ENCODE measurements at regions not wholly inside any gene's neighbourhood (a gene's known extent, or its start where the extent isn't known, plus 50 kb on each side); places are given as distances from the start of the nearest gene placed in this dataset.

- TF ChIP-seq PHF8 (conservative IDR thresholded peaks at IDR 0.05; ENCODE audit: low read depth, low read length) (no peak), TEAD4 (IDR thresholded peaks at IDR 0.05; ENCODE audit: low read depth, low read length) (no peak), POLR2A (IDR thresholded peaks at IDR 0.05; ENCODE audit: control extremely low read depth in 1 of 2, low read depth in 2 of 2, low read length in 2 of 2) (no peak), CEBPB (IDR thresholded peaks at IDR 0.05; ENCODE audit: low read depth, low read length) (no peak), CBX5 (IDR thresholded peaks at IDR 0.05; ENCODE audit: low read depth, low read length) (no peak), SP4 (IDR thresholded peaks at IDR 0.05; ENCODE audit: low read length) (no peak), RBBP5 (IDR thresholded peaks at IDR 0.05; ENCODE audit: borderline replicate concordance, low read depth, low read length) (no peak), BRCA1 (IDR thresholded peaks at IDR 0.05; ENCODE audit: low read depth, low read length) (no peak), TCF12 (IDR thresholded peaks at IDR 0.05; ENCODE audit: low read depth, low read length) (no peak)
- H2BK20ac ChIP-seq (ENCODE audit: low read length) = no peak overlapping the region
- no peak overlapping the region for H3K14ac ChIP-seq (ENCODE audit: insufficient read length)
- H3K79me2 ChIP-seq (ENCODE audit: control insufficient read depth in 1 of 2, insufficient read depth in 2 of 2, low read length in 2 of 2) = no peaks in the 10 kb centered on the region
- H3K9ac ChIP-seq (replicated peaks in 1 of 4; ENCODE audit: extremely low read depth in 1 of 4, low read depth in 3 of 4, low read length in 3 of 4) = no peak overlapping the region
- no peak overlapping the region for H2AK5ac ChIP-seq (ENCODE audit: low read depth, low read length)
- CTCF ChIA-PET (ENCODE audit: partially characterized antibody) = no interaction called here
- H3K18ac ChIP-seq (ENCODE audit: extremely low read depth, low read length) = no peak overlapping the region
- H3K23ac ChIP-seq (ENCODE audit: insufficient read length) = no peak overlapping the region
- H3K9me3 ChIP-seq (ENCODE audit: insufficient read depth in 2 of 2, low read depth in 1 of 2, low read length in 1 of 2) = peaks cover 3 to 6% of the 10 kb centered on the region in 2 experiments; a peak in 2 of 4 replicates
- no peak overlapping the region for H2BK5ac ChIP-seq (ENCODE audit: low read depth, low read length)
- FAIRE-seq (no peak), DNase-seq (ENCODE audit: low read depth in 1 of 2, low spot score in 2 of 2) (no peak)
- H3K27me3 ChIP-seq (replicated peaks in 1 of 4; ENCODE audit: control insufficient read depth in 3 of 4, extremely low read depth in 1 of 4, insufficient read depth in 3 of 4, low read length in 3 of 4) = no peaks in the 10 kb centered on the region
- H2BK15ac ChIP-seq (ENCODE audit: low read length) = no peak overlapping the region
- H3K4me2 ChIP-seq (ENCODE audit: insufficient read depth in 1 of 2, low read depth in 2 of 2, low read length in 2 of 2) = no peak overlapping the region
- no peaks in the 10 kb centered on the region for H3K23me2 ChIP-seq (ENCODE audit: low read depth, low read length)
- no peaks in the 10 kb centered on the region for H4K20me1 ChIP-seq (replicated peaks in 1 of 2; ENCODE audit: control insufficient read depth in 1 of 2, insufficient read depth in 2 of 2, low read length in 2 of 2)
- H4K8ac ChIP-seq (ENCODE audit: extremely low read depth, insufficient read depth, low read length) = no peak overlapping the region
- H4K5ac ChIP-seq (ENCODE audit: insufficient read length, low read depth, low read length) = no peak overlapping the region
- POLR2A ChIA-PET (ENCODE audit: partially characterized antibody) = no interaction called here
- no peak overlapping the region for H3K4me3 ChIP-seq (ENCODE audit: extremely low read depth in 1 of 4, insufficient read depth in 2 of 4, low read depth in 3 of 4, low read length in 4 of 4)
- no peaks in the 10 kb centered on the region for H3K4me1 ChIP-seq (replicated peaks in 1 of 4; ENCODE audit: control insufficient read depth in 3 of 4, insufficient read depth in 4 of 4, low read length in 3 of 4)
- H3K56ac ChIP-seq (replicated peaks; ENCODE audit: insufficient read length, low read depth, low read length) = no peak overlapping the region
- no peak overlapping the region for H2BK120ac ChIP-seq (replicated peaks; ENCODE audit: low read depth, low read length)
- no peak overlapping the region for H2BK12ac ChIP-seq (ENCODE audit: low read depth, low read length)
- H3K4ac ChIP-seq (replicated peaks; ENCODE audit: insufficient read length, low read depth, low read length) = no peak overlapping the region
- H3K27ac ChIP-seq (ENCODE audit: low read depth, low read length) = no peak overlapping the region
- H3K36me3 ChIP-seq (ENCODE audit: control insufficient read depth in 2 of 4, insufficient read depth in 4 of 4, low read length in 3 of 4) = no peaks in the 10 kb centered on the region
- no peak overlapping the region for H4K91ac ChIP-seq (replicated peaks; ENCODE audit: insufficient read length, low read length)
- no peak overlapping the region for H2AFZ ChIP-seq (ENCODE audit: low read length)
- H3K79me1 ChIP-seq (ENCODE audit: low read depth, low read length) = no peaks in the 10 kb centered on the region
Measured at GRCh38 chr4:114093221-114093715, 113.8 kb upstream of the ARSJ start.

Data from H1 (cell line).